SK-N-SH treated with all-trans-retinoic acid at 6 μM for 48 hours (cell line): ENCODE measurements at regions not wholly inside any gene's neighbourhood (a gene's known extent, or its start where the extent isn't known, plus 50 kb on each side); places are given as distances from the start of the nearest gene placed in this dataset.
A peak's percentile ranks its signal among the peaks of the same experiment; 100 is the strongest.

ENCODE experiments used
- ATAC-seq: fragments of 200-7000 bp; cut with Tn5 transposase; 3 replicates; pipeline ENCODE4 v1.9.1; 2020; ENCODE audit warnings: mild to moderate bottlenecking, moderate library complexity
- ARNTL ChIP-seq: fragments of 450-650 bp; formaldehyde crosslinking; IDR thresholded peaks from 2 replicates; pipeline ENCODE4 v1.5.0; 2020; ENCODE audit warnings: low read depth, mild to moderate bottlenecking, moderate library complexity, borderline replicate concordance
- CSDC2 ChIP-seq: fragments of 250-450 bp; sonication (Bioruptor Pico); IDR thresholded peaks from 2 replicates; pipeline ENCODE4 v1.5.0; 2020; ENCODE audit warnings: mild to moderate bottlenecking, moderate library complexity
- CSRNP3 ChIP-seq: fragments of 250-450 bp; sonication (Bioruptor Pico); IDR thresholded peaks from 2 replicates; pipeline ENCODE4 v1.5.1; 2021; ENCODE audit warnings: mild to moderate bottlenecking, moderate library complexity
- ESRRG ChIP-seq: fragments of 250-450 bp; sonication (Bioruptor Pico); IDR thresholded peaks from 2 replicates; pipeline ENCODE4 v1.6.1; 2021; ENCODE audit warnings: mild to moderate bottlenecking
- GLIS3 ChIP-seq: fragments of 250-450 bp; sonication (Bioruptor Pico); IDR thresholded peaks from 2 replicates; pipeline ENCODE4 v1.5.0; 2020; ENCODE audit warnings: mild to moderate bottlenecking, moderate library complexity
- ISL1 ChIP-seq: fragments of 250-450 bp; sonication (Bioruptor Pico); IDR thresholded peaks from 2 replicates; pipeline ENCODE4 v2.1.2; 2022; ENCODE audit warnings: mild to moderate bottlenecking, moderate library complexity
- OSR1 ChIP-seq: fragments of 250-450 bp; sonication (Bioruptor Pico); IDR thresholded peaks from 2 replicates; pipeline ENCODE4 v1.8.0; 2022; ENCODE audit warnings: moderate library complexity, mild to moderate bottlenecking, inconsistent platforms
- PATZ1 ChIP-seq: fragments of 250-450 bp; sonication (Bioruptor Pico); IDR thresholded peaks from 2 replicates; pipeline ENCODE4 v1.8.0; 2020; ENCODE audit warnings: mild to moderate bottlenecking, moderate library complexity, borderline replicate concordance
- POU6F1 ChIP-seq: fragments of 250-450 bp; sonication (Bioruptor Pico); IDR thresholded peaks from 2 replicates; pipeline ENCODE4 v1.8.0; 2021; ENCODE audit warnings: low read depth, mild to moderate bottlenecking, moderate library complexity, borderline replicate concordance
- PPARA ChIP-seq: fragments of 250-450 bp; sonication (Bioruptor Pico); IDR thresholded peaks from 2 replicates; pipeline ENCODE4 v1.5.0; 2020; ENCODE audit warnings: mild to moderate bottlenecking, borderline replicate concordance
- RARB ChIP-seq: fragments of 250-450 bp; sonication (Bioruptor Pico); IDR thresholded peaks from 2 replicates; pipeline ENCODE4 v1.8.0; 2021; ENCODE audit warnings: mild to moderate bottlenecking, moderate library complexity
- TCF4 ChIP-seq: fragments of 250-450 bp; sonication (Bioruptor Pico); IDR thresholded peaks from 2 replicates; pipeline ENCODE4 v1.8.0; 2021; ENCODE audit warnings: mild to moderate bottlenecking, moderate library complexity, borderline replicate concordance
- TOX ChIP-seq: fragments of 250-450 bp; sonication (Bioruptor Pico); IDR thresholded peaks from 2 replicates; pipeline ENCODE4 v1.8.0; 2021; ENCODE audit warnings: mild to moderate bottlenecking, moderate library complexity, borderline replicate concordance
- TSHZ2 ChIP-seq: fragments of 250-450 bp; sonication (Bioruptor Pico); IDR thresholded peaks from 2 replicates; pipeline ENCODE4 v1.5.0; 2020; ENCODE audit warnings: mild to moderate bottlenecking, moderate library complexity
- ZC3H10 ChIP-seq: fragments of 250-450 bp; sonication (Bioruptor Pico); IDR thresholded peaks from 2 replicates; pipeline ENCODE4 v1.5.1; 2021; ENCODE audit warnings: mild to moderate bottlenecking, moderate library complexity
- ZFP3 ChIP-seq: fragments of 250-450 bp; sonication (Bioruptor Pico); IDR thresholded peaks from 2 replicates; pipeline ENCODE4 v1.5.0; 2020; ENCODE audit warnings: mild to moderate bottlenecking, moderate library complexity
- ZNF565 ChIP-seq: fragments of 450-650 bp; formaldehyde crosslinking; conservative IDR thresholded peaks from 2 replicates; pipeline ENCODE4 v1.5.0; 2020; ENCODE audit warnings: low read depth, mild to moderate bottlenecking, moderate library complexity
- ZNF70 ChIP-seq: fragments of 450-650 bp; formaldehyde crosslinking; IDR thresholded peaks from 2 replicates; pipeline ENCODE4 v1.5.0; 2020; ENCODE audit warnings: mild to moderate bottlenecking, moderate library complexity
- ZNF8 ChIP-seq: fragments of 450-650 bp; formaldehyde crosslinking; IDR thresholded peaks from 2 replicates; pipeline ENCODE4 v1.5.0; 2020; ENCODE audit warnings: mild to moderate bottlenecking, moderate library complexity
- TF ChIP-seq, protein P1 (sequence below): fragments of 250-450 bp; sonication (Bioruptor Pico); IDR thresholded peaks from 2 replicates; pipeline ENCODE4 v1.5.1; 2020; ENCODE audit warnings: low read depth, mild to moderate bottlenecking, moderate library complexity

DNA sequence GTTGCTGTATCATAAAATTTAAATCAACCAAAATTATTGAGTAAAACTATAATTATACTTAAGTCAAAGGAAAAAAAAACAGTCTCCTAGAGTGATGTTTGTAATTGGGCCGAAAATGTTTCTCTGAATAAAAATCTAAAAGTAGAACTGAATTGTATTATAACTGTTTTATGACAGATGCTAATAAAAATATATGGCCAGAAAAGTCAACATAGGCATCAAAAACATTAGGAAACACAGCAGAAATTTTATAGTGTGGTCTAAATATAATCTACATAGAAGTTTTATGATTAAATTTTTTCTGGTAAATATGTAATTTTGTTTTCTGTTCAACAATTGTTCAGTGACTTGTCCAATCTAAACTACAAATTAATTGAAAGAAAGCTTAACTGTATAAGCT, 277.8 kb downstream of the ALX1 start (continued):
- TF ChIP-seq CSRNP3 (CRISPR knock-in tag) (no peak), PATZ1 (CRISPR knock-in tag) (no peak), OSR1 (no peak), ISL1 (CRISPR knock-in tag) (no peak), TCF4 (CRISPR knock-in tag) (no peak), CSDC2 (CRISPR knock-in tag) (no peak), ZFP3 (CRISPR knock-in tag) (no peak), TOX (CRISPR knock-in tag) (no peak), ARNTL (CRISPR knock-in tag) (no peak)
- TF ChIP-seq, protein P1, sequence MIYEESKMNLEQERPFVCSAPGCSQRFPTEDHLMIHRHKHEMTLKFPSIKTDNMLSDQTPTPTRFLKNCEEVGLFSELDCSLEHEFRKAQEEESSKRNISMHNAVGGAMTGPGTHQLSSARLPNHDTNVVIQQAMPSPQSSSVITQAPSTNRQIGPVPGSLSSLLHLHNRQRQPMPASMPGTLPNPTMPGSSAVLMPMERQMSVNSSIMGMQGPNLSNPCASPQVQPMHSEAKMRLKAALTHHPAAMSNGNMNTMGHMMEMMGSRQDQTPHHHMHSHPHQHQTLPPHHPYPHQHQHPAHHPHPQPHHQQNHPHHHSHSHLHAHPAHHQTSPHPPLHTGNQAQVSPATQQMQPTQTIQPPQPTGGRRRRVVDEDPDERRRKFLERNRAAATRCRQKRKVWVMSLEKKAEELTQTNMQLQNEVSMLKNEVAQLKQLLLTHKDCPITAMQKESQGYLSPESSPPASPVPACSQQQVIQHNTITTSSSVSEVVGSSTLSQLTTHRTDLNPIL: no peak

- ATAC-seq: peak; percentile 55; the same call in 2 of the 3 replicates
- TF ChIP-seq PPARA (CRISPR knock-in tag) (no peak), GLIS3 (CRISPR knock-in tag) (no peak), CSDC2 (CRISPR knock-in tag) (no peak), OSR1 (no peak), ZNF565 (CRISPR knock-in tag) (no peak), TOX (CRISPR knock-in tag) (no peak), TSHZ2 (no peak), CSRNP3 (CRISPR knock-in tag) (no peak), TCF4 (CRISPR knock-in tag) (no peak), ARNTL (CRISPR knock-in tag) (no peak), ZC3H10 (CRISPR knock-in tag) (no peak), POU6F1 (CRISPR knock-in tag) (no peak), ESRRG (CRISPR knock-in tag) (no peak), RARB (CRISPR knock-in tag) (no peak), ZNF70 (no peak), ZNF8 (CRISPR knock-in tag) (no peak), PATZ1 (CRISPR knock-in tag) (no peak)
- TF ChIP-seq, protein P1: no peak
- TF ChIP-seq, all 23 proteins: peak for 0
Observed at GRCh38 chr12:85558684-85559083, 277.5 kb downstream of the RASSF9 start.
